ENCODE measurements at regions not wholly inside any gene's neighbourhood (a gene's known extent, or its start where the extent isn't known, plus 50 kb on each side); places are given as distances from the start of the nearest gene placed in this dataset.

DNA sequence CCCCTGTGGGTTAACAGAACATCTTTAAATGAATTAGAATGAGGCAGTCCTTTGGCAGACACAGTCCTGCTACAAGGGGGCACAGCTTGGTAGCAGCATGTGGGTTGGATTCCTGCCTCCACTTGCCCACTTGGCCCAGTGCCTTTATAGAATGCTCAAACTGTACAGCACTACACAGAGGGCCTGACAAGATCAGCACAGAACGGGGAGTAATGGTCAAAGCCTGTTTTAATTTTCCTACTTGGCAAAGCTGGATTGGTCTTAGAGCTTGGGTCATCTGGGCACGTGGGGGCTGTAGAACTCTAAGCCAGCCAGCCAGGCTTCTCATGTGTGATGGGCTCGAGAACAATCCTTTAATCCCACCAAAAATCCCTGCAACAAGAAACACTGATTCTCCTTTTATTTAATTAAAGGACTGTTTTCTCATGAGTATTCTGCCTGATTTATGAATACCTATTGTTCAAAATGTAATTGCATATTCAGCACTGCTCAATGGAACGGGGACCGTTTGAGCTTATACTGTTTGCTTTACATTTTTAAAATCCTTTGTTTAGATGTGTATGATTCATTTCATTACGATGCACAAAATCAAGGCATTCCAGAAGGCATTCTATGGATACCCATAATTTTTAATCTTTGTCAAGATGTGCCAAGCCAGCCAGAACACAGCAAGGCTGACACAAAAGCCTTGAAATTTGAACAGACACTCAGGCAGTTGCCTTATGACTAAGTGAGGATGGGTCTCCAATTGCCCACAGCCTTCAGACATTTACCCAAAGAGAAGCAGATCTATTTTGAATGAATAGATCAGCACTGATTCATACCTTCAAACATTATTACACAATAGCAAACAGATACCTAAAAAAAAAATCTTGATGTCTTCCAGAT, 249.3 kb upstream of the TGFBR2 start:
- TF ChIP-seq, protein P1, sequence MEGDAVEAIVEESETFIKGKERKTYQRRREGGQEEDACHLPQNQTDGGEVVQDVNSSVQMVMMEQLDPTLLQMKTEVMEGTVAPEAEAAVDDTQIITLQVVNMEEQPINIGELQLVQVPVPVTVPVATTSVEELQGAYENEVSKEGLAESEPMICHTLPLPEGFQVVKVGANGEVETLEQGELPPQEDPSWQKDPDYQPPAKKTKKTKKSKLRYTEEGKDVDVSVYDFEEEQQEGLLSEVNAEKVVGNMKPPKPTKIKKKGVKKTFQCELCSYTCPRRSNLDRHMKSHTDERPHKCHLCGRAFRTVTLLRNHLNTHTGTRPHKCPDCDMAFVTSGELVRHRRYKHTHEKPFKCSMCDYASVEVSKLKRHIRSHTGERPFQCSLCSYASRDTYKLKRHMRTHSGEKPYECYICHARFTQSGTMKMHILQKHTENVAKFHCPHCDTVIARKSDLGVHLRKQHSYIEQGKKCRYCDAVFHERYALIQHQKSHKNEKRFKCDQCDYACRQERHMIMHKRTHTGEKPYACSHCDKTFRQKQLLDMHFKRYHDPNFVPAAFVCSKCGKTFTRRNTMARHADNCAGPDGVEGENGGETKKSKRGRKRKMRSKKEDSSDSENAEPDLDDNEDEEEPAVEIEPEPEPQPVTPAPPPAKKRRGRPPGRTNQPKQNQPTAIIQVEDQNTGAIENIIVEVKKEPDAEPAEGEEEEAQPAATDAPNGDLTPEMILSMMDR (IDR thresholded peaks at IDR 0.05), result no peak
- no peak for TF ChIP-seq POLR2A (IDR thresholded peaks at IDR 0.05)
